Stomach (tissue), 8 donors: ENCODE measurements at regions not wholly inside any gene's neighbourhood (a gene's known extent, or its start where the extent isn't known, plus 50 kb on each side); places are given as distances from the start of the nearest gene placed in this dataset.

Experiments used
- DNase-seq, 2 donors: peaks; one replicate each; pipeline versions ENCODE4 v3.0.0 to v3.0.0-alpha.2; 2013 to 2019
- H3K27ac ChIP-seq, 5 donors: fragments of 200-600 bp in 4 of 5; sonication (generic) in 4 of 5; one replicate each; pipeline ENCODE4 v1.5.1; 2013 to 2019; ENCODE audit warnings: mild to moderate bottlenecking in 1 of 5, moderate library complexity in 1 of 5
- H3K27me3 ChIP-seq, 3 donors: fragments of 200-600 bp; sonication (generic); one replicate each; pipeline ENCODE4 v1.5.1; 2017 to 2019; ENCODE audit warnings: mixed run types in 1 of 3
- H3K36me3 ChIP-seq, 4 donors: fragments of 200-600 bp; sonication (generic); 1 replicate in 3 of 4; 2 replicates in 1 of 4; pipeline ENCODE4 v1.5.1; 2016 to 2019
- H3K4me1 ChIP-seq, 4 donors: fragments of 200-600 bp; sonication (generic); one replicate each; pipeline ENCODE4 v1.5.1; 2016 to 2019
- H3K4me3 ChIP-seq, 4 donors: fragments of 200-600 bp; sonication (generic) in 3 of 4; one replicate each; pipeline ENCODE4 v1.5.1; 2016 to 2019; ENCODE audit warnings: mild to moderate bottlenecking in 1 of 4
- H3K9me3 ChIP-seq, 4 donors: fragments of 200-600 bp; sonication (generic); one replicate each; pipeline ENCODE4 v1.5.1; 2016 to 2019
- CTCF ChIP-seq, 7 experiments: fragments of 450-650 bp in 4 of 7; fragments of 200-600 bp in 3 of 7; sonication (generic) in 3 of 7; IDR thresholded peaks; one replicate each; pipeline ENCODE4 v1.5.1; 2016 to 2019; ENCODE audit warnings: antibody characterized with exemption in 7 of 7, control low read depth in 2 of 7, mild to moderate bottlenecking in 1 of 7
- EP300 ChIP-seq: sonication (generic); formaldehyde crosslinking; IDR thresholded peaks from one replicate; pipeline ENCODE4 v1.6.1; 2017; ENCODE audit warnings: antibody characterized with exemption
- POLR2A ChIP-seq, 4 donors: fragments of 450-650 bp; IDR thresholded peaks; one replicate each; pipeline ENCODE4 v1.6.1; 2016; ENCODE audit warnings: antibody characterized with exemption in 4 of 4, control low read depth in 2 of 4, mild to moderate bottlenecking in 1 of 4, moderate library complexity in 1 of 4
- POLR2AphosphoS5 ChIP-seq, 3 donors: sonication (generic); formaldehyde crosslinking; IDR thresholded peaks; one replicate each; pipeline ENCODE4 v1.6.1; 2016; ENCODE audit warnings: antibody characterized with exemption in 3 of 3
- WGBS, 5 donors: extraction: QIAGEN DNeasy Blood & Tissue Kit in 3 of 5; methylation state at CpG; one replicate each; pipeline versions ENCODE4 v1.1.5 to v1.1.7; 2013 to 2018; 5-methylcytosine and 5-hydroxymethylcytosine counted together
- intact Hi-C: fragments of 100-400 bp; cut with DNase I; formaldehyde crosslinking; loops from one replicate; pipeline ENCODE4 v1.15.1; 2023; ENCODE audit warnings: low total_unique reads
- donor health status: healthy with polysubstance abuse.
- donor health status: Bipolar disorder and iron deficiency.
- donor health status: healthy.

- Histone ChIP-seq H3K27ac (no peak overlapping the region), H3K9me3 (no peaks in the 10 kb centered on the region), H3K27me3 (no peaks in the 10 kb centered on the region), H3K36me3 (no peaks in the 10 kb centered on the region), H3K4me1 (no peaks in the 10 kb centered on the region), H3K4me3 (no peak overlapping the region)
- TF ChIP-seq CTCF (IDR thresholded peaks at IDR 0.05) = no peak
- 71 to 88% (median 82%) methylated on average over 2 of the region's 2 CpGs for WGBS, 5 donors
- no peak for DNase-seq
- intact Hi-C loops = no loop called here
These were observed 483.3 kb downstream of the PRR32 start for GRCh38 chrX:127302841-127303240.

DNA sequence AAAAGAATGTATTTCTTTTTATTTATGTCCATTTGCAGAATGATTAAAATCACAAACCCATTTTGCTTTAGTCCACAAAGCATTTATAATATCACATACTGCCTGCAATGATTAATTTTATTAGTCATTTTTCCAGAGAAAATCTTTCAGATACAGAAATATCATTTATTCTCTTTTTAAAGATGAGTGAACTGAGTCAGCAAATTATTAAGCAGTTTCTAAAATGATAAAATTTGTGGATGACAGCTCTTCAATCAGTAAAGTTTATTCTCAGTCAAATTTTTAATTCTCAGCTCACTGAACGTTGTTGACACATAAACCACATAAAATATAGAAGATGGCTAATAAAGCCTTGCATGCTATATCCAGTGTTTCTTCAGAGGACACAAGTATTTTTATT, 485.5 kb downstream of the PRR32 start:
- Histone ChIP-seq H3K9me3 (no peaks in the 10 kb centered on the region), H3K27ac (no peak overlapping the region), H3K4me3 (no peak overlapping the region), H3K4me1 (no peaks in the 10 kb centered on the region), H3K27me3 (no peaks in the 10 kb centered on the region), H3K36me3 (no peaks in the 10 kb centered on the region)
- intact Hi-C loops = no loop called here
- 49 to 83% (median 67%) methylated on average over 1 of the region's 1 CpG for WGBS, 5 donors
- DNase-seq = no peak
- TF ChIP-seq EP300 (no peak), POLR2AphosphoS5 (IDR thresholded peaks at IDR 0.05) (no peak), POLR2A (IDR thresholded peaks at IDR 0.05) (no peak), CTCF (IDR thresholded peaks at IDR 0.05) (no peak)

GRCh38 chrX:127306262-127306661, 486.7 kb downstream of the PRR32 start:
- Histone ChIP-seq H3K36me3 (no peaks in the 10 kb centered on the region), H3K27ac (no peak overlapping the region), H3K9me3 (peaks cover 0 to 3% (median 0%) of the 10 kb centered on the region in 4 donors), H3K27me3 (no peaks in the 10 kb centered on the region), H3K4me3 (no peak overlapping the region), H3K4me1 (no peaks in the 10 kb centered on the region)
- intact Hi-C loops = no loop called here
- TF ChIP-seq POLR2AphosphoS5 (IDR thresholded peaks at IDR 0.05) = no peak
- no peak for TF ChIP-seq CTCF (IDR thresholded peaks at IDR 0.05)
- TF ChIP-seq POLR2A (IDR thresholded peaks at IDR 0.05) = no peak
- no peak for TF ChIP-seq EP300
- no peak for DNase-seq
- 74 to 89% (median 78%) methylated on average over 7 of the region's 7 CpGs for WGBS, 5 donors

- WGBS, 5 donors = 48 to 90% (median 79%) methylated on average over 1 of the region's 1 CpG
- peaks cover 0 to 6% (median 0%) of the 10 kb centered on the region in 4 donors for H3K9me3 ChIP-seq
- no peak for TF ChIP-seq EP300
- TF ChIP-seq CTCF (IDR thresholded peaks at IDR 0.05) = no peak
- no peak for TF ChIP-seq POLR2A (IDR thresholded peaks at IDR 0.05)
- no peak for TF ChIP-seq POLR2AphosphoS5 (IDR thresholded peaks at IDR 0.05)
- no peak for DNase-seq
- no peaks in the 10 kb centered on the region for H3K4me1 ChIP-seq
- no peaks in the 10 kb centered on the region for H3K27me3 ChIP-seq
- intact Hi-C loops = no loop called here
- no peak overlapping the region for H3K4me3 ChIP-seq
- H3K36me3 ChIP-seq = no peaks in the 10 kb centered on the region
- H3K27ac ChIP-seq = no peak overlapping the region
These were observed 494.1 kb downstream of the PRR32 start for GRCh38 chrX:127313635-127314034.

GRCh38 chrX:127317159-127317558, 497.6 kb downstream of the PRR32 start:
- Histone ChIP-seq H3K9me3 (no peaks in the 10 kb centered on the region), H3K4me3 (no peak overlapping the region), H3K27me3 (no peaks in the 10 kb centered on the region), H3K27ac (no peak overlapping the region), H3K4me1 (no peaks in the 10 kb centered on the region), H3K36me3 (no peaks in the 10 kb centered on the region)
- 19 to 46% (median 38%) methylated on average over 2 of the region's 2 CpGs for WGBS, 5 donors
- no peak for DNase-seq
- no peak for TF ChIP-seq EP300
- TF ChIP-seq CTCF (IDR thresholded peaks at IDR 0.05) = no peak
- no peak for TF ChIP-seq POLR2A (IDR thresholded peaks at IDR 0.05)
- TF ChIP-seq POLR2AphosphoS5 (IDR thresholded peaks at IDR 0.05) = no peak
- intact Hi-C loops = no loop called here
